NCI-H524 (cell line): ENCODE measurements at regions not wholly inside any gene's neighbourhood (a gene's known extent, or its start where the extent isn't known, plus 50 kb on each side); places are given as distances from the start of the nearest gene placed in this dataset.
"Not testable (repeated sequence)": the region's sequence is repeated elsewhere in the genome, so short reads cannot be mapped to it uniquely, and the experiment has no call there.

Source experiments
- DNase-seq, 2 experiments: peaks; one replicate each; lab custom pipeline; 2025; lab: John Stamatoyannopoulos, UW

- DNase-seq: no peak
Measured at GRCh38 chr4:58871509-58871908, 1761.3 kb upstream of the IGFBP7 start.

- DNase-seq: no peak
Measured at GRCh38 chr4:58849026-58849425, 1738.8 kb upstream of the IGFBP7 start.

GRCh38 chr4:58843455-58843854, 1733.3 kb upstream of the IGFBP7 start:
- DNase-seq: no peak

- no peak for DNase-seq
Measured at GRCh38 chr4:58833126-58833525, 1722.9 kb upstream of the IGFBP7 start.

GRCh38 chr4:58825278-58825677, 1715.1 kb upstream of the IGFBP7 start:
- DNase-seq: no peak

- not testable (repeated sequence) for DNase-seq
Measured at GRCh38 chr4:58818560-58818959, 1708.4 kb upstream of the IGFBP7 start.

- no peak for DNase-seq
Measured at GRCh38 chr4:58809948-58810347, 1699.8 kb upstream of the IGFBP7 start.

- no peak for DNase-seq
Measured at GRCh38 chr4:58809366-58809765, 1699.2 kb upstream of the IGFBP7 start.

- no peak for DNase-seq
Measured at GRCh38 chr4:58808817-58809216, 1698.6 kb upstream of the IGFBP7 start.

GRCh38 chr4:58807843-58808615, 1697.8 kb upstream of the IGFBP7 start:
- DNase-seq: no peak

- DNase-seq: no peak
Measured at GRCh38 chr4:58776627-58777026, 1666.4 kb upstream of the IGFBP7 start.

- no peak for DNase-seq
Measured at GRCh38 chr4:58767598-58767997, 1657.4 kb upstream of the IGFBP7 start.

GRCh38 chr4:58766763-58767162, 1656.6 kb upstream of the IGFBP7 start:
- no peak for DNase-seq

GRCh38 chr4:58761563-58761962, 1651.4 kb upstream of the IGFBP7 start:
- no peak for DNase-seq

- DNase-seq: no peak
Measured at GRCh38 chr4:58760737-58761136, 1650.6 kb upstream of the IGFBP7 start.

- no peak for DNase-seq
Measured at GRCh38 chr4:58760100-58760499, 1649.9 kb upstream of the IGFBP7 start.

- no peak for DNase-seq
Measured at GRCh38 chr4:58749206-58749605, 1639.0 kb upstream of the IGFBP7 start.

- no peak for DNase-seq
Measured at GRCh38 chr4:58740897-58741296, 1630.7 kb upstream of the IGFBP7 start.

GRCh38 chr4:58739275-58739674, 1629.1 kb upstream of the IGFBP7 start:
- DNase-seq: no peak

GRCh38 chr4:58738375-58738774, 1628.2 kb upstream of the IGFBP7 start:
- DNase-seq: no peak

- no peak for DNase-seq
Measured at GRCh38 chr4:58734030-58734674, 1624.0 kb upstream of the IGFBP7 start.

GRCh38 chr4:58732973-58733372, 1622.8 kb upstream of the IGFBP7 start:
- DNase-seq: peak in 1 of 2 experiments; percentile 4

- no peak for DNase-seq
Measured at GRCh38 chr4:58723954-58724353, 1613.8 kb upstream of the IGFBP7 start.

- no peak for DNase-seq
Measured at GRCh38 chr4:58711039-58711438, 1600.9 kb upstream of the IGFBP7 start.
